Astrocyte (in vitro differentiated cells and primary cell): ENCODE measurements at regions not wholly inside any gene's neighbourhood (a gene's known extent, or its start where the extent isn't known, plus 50 kb on each side); places are given as distances from the start of the nearest gene placed in this dataset.

Experiments
- DNase-seq: peaks from one replicate; pipeline ENCODE4 v3.0.0-alpha.2; 2010; ENCODE audit warnings: low read depth
- FAIRE-seq: peaks from 2 replicates; lab custom pipeline; 2011; peaks lifted over from hg19 to GRCh38; lab: Jason Lieb, UNC
- H2AFZ ChIP-seq: 2 replicates; pipeline ENCODE4 v1.6.0; 2012; ENCODE audit warnings: low read depth, low read length, inconsistent platforms
- H3K27ac ChIP-seq: 2 replicates; pipeline ENCODE4 v1.5.1; 2011; ENCODE audit warnings: low read depth, low read length, inconsistent platforms
- H3K27me3 ChIP-seq: 2 replicates; pipeline ENCODE4 v1.6.0; 2011; ENCODE audit warnings: low read length, inconsistent platforms; ENCODE audit not compliant: insufficient read depth
- H3K36me3 ChIP-seq: 2 replicates; pipeline ENCODE4 v1.5.1; 2011; ENCODE audit warnings: low read length, inconsistent platforms; ENCODE audit not compliant: insufficient read depth
- H3K4me1 ChIP-seq: 2 replicates; pipeline ENCODE4 v1.5.1; 2011; ENCODE audit warnings: low read length, inconsistent platforms; ENCODE audit not compliant: insufficient read depth
- H3K4me2 ChIP-seq: 2 replicates; pipeline ENCODE4 v1.6.0; 2012; ENCODE audit warnings: low read length, inconsistent platforms
- H3K4me3 ChIP-seq: 2 replicates; pipeline ENCODE4 v1.5.1; 2011; ENCODE audit warnings: low read depth, mild to moderate bottlenecking, low read length, inconsistent platforms; ENCODE audit not compliant: insufficient read depth
- H3K79me2 ChIP-seq: 2 replicates; pipeline ENCODE4 v1.6.0; 2012; ENCODE audit warnings: mild to moderate bottlenecking, low read length, inconsistent platforms; ENCODE audit not compliant: insufficient read depth
- H3K9ac ChIP-seq: 2 replicates; pipeline ENCODE4 v1.6.0; 2012; ENCODE audit warnings: mild to moderate bottlenecking, low read length, inconsistent platforms
- H3K9me3 ChIP-seq: 2 replicates; pipeline ENCODE4 v1.5.1; 2012; ENCODE audit warnings: low read depth, mild to moderate bottlenecking, low read length, inconsistent platforms; ENCODE audit not compliant: insufficient read depth
- H4K20me1 ChIP-seq: 2 replicates; pipeline ENCODE4 v1.6.0; 2012; ENCODE audit warnings: low read length, inconsistent platforms; ENCODE audit not compliant: insufficient read depth
- H3K27ac Mint-ChIP-seq: one replicate; pipeline ENCODE4 v1.8.0; 2021; ENCODE audit warnings: mild to moderate bottlenecking, mixed read lengths; ENCODE audit not compliant: unreplicated experiment
- H3K27me3 Mint-ChIP-seq: one replicate; pipeline ENCODE4 v1.8.0; 2021; ENCODE audit warnings: low read depth, mixed read lengths; ENCODE audit not compliant: unreplicated experiment
- H3K36me3 Mint-ChIP-seq: one replicate; pipeline ENCODE4 v1.8.0; 2021; ENCODE audit warnings: low read depth, mixed read lengths; ENCODE audit not compliant: unreplicated experiment
- H3K4me1 Mint-ChIP-seq: one replicate; pipeline ENCODE4 v1.8.0; 2021; ENCODE audit warnings: low read depth, mixed read lengths; ENCODE audit not compliant: unreplicated experiment
- H3K4me3 Mint-ChIP-seq: one replicate; pipeline ENCODE4 v1.8.0; 2021; ENCODE audit warnings: mild to moderate bottlenecking, moderate library complexity, mixed read lengths; ENCODE audit not compliant: unreplicated experiment
- H3K9me3 Mint-ChIP-seq: one replicate; pipeline ENCODE4 v1.8.0; 2021; ENCODE audit warnings: mild to moderate bottlenecking, mixed read lengths; ENCODE audit not compliant: unreplicated experiment
- EZH2 ChIP-seq: IDR thresholded peaks from 2 replicates; pipeline ENCODE4 v1.6.1; 2012; ENCODE audit warnings: mild to moderate bottlenecking, low read length, inconsistent platforms; ENCODE audit not compliant: insufficient read depth
- TF ChIP-seq, protein P1 (sequence below): IDR thresholded peaks from 2 replicates; pipeline ENCODE4 v1.5.1; 2011; ENCODE audit warnings: low read depth, mild to moderate bottlenecking, inconsistent platforms, low read length, moderate library complexity; ENCODE audit not compliant: insufficient read depth

DNA sequence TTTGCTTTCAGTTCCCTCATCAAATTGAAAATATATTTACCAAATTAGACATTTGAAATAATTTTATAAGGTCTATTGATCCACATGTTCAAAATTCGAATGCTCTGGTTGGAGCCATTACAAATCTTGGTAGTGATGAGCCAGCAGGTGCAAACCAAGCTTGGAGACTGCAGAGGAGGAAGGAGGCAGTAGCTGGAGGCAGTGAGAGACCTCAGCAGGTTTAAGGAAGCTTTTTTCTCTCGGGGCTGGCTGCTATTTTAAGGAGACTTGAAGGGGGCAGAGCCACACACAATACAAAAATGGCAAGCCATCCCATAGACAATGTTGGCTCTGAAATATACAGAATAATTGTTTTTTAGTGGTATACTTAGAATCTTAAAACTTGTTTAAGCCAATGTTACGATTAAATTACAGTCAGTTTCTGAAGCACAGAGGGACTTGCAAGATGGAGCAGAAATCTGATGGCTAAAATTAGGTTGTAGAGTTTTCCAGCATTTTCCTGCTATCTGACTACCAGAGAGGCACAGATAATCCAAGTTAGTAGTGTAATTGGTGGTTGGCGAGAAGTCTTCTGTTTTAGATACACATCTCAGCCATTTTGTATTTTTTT lies 185.8 kb downstream of the SNX10 start:
- H3K4me3 Mint-ChIP-seq, result no peak overlapping the region
- H3K27ac Mint-ChIP-seq, result no peak overlapping the region
- DNase-seq, result no peak

DNA sequence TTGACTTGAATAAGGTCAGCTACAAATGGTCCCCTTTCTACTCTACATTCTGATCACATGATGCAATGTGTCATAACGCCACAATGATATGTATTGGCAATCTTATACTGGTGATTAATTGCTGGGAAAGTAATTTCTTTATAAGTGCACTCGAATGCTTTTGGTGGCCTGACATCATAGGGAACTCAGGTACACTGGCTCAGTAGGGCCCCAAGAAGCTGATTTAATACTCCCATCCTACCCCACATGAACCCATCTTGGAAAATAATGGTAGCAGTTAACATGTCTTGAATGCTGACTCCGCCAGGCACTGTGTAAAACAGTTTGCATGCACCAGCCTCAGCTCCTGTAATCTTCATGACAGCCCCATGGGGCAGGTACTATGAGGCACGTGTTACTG lies 186.9 kb downstream of the SNX10 start:
- Histone ChIP-seq H3K36me3 (no peaks in the 10 kb centered on the region), H3K4me3 (no peak overlapping the region), H3K9me3 (peaks cover 5% of the 10 kb centered on the region), H3K27me3 (no peaks in the 10 kb centered on the region), H2AFZ (no peak overlapping the region), H3K9ac (no peak overlapping the region), H4K20me1 (no peaks in the 10 kb centered on the region), H3K27ac (no peak overlapping the region), H3K79me2 (no peaks in the 10 kb centered on the region), H3K4me1 (no peaks in the 10 kb centered on the region), H3K4me2 (no peak overlapping the region)
- Mint-ChIP-seq H3K36me3 (no peaks in the 10 kb centered on the region), H3K4me3 (no peak overlapping the region), H3K27ac (no peak overlapping the region), H3K27me3 (peaks cover 12% of the 10 kb centered on the region), H3K4me1 (no peaks in the 10 kb centered on the region), H3K9me3 (peaks cover 6% of the 10 kb centered on the region)
- TF ChIP-seq EZH2, result no peak
- TF ChIP-seq, protein P1, sequence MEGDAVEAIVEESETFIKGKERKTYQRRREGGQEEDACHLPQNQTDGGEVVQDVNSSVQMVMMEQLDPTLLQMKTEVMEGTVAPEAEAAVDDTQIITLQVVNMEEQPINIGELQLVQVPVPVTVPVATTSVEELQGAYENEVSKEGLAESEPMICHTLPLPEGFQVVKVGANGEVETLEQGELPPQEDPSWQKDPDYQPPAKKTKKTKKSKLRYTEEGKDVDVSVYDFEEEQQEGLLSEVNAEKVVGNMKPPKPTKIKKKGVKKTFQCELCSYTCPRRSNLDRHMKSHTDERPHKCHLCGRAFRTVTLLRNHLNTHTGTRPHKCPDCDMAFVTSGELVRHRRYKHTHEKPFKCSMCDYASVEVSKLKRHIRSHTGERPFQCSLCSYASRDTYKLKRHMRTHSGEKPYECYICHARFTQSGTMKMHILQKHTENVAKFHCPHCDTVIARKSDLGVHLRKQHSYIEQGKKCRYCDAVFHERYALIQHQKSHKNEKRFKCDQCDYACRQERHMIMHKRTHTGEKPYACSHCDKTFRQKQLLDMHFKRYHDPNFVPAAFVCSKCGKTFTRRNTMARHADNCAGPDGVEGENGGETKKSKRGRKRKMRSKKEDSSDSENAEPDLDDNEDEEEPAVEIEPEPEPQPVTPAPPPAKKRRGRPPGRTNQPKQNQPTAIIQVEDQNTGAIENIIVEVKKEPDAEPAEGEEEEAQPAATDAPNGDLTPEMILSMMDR, result no peak
- no peak for FAIRE-seq
- no peak for DNase-seq

More for the DNA sequence above, 185.8 kb downstream of the SNX10 start:
- no peak for TF ChIP-seq EZH2
- TF ChIP-seq, protein P1, result no peak
- H3K9me3 ChIP-seq, result no peaks in the 10 kb centered on the region
- FAIRE-seq, result no peak
- no peak overlapping the region for H3K27ac ChIP-seq
- H3K4me3 ChIP-seq, result no peak overlapping the region
- H3K27me3 Mint-ChIP-seq, result peaks cover 12% of the 10 kb centered on the region
- H2AFZ ChIP-seq, result no peak overlapping the region
- H4K20me1 ChIP-seq, result no peaks in the 10 kb centered on the region
- H3K79me2 ChIP-seq, result no peaks in the 10 kb centered on the region
- H3K4me1 ChIP-seq, result no peaks in the 10 kb centered on the region
- no peaks in the 10 kb centered on the region for H3K27me3 ChIP-seq
- H3K4me2 ChIP-seq, result no peak overlapping the region
- H3K4me1 Mint-ChIP-seq, result no peaks in the 10 kb centered on the region
- H3K36me3 ChIP-seq, result no peaks in the 10 kb centered on the region
- H3K9ac ChIP-seq, result no peak overlapping the region
- H3K9me3 Mint-ChIP-seq, result no peaks in the 10 kb centered on the region
- H3K36me3 Mint-ChIP-seq, result no peaks in the 10 kb centered on the region

DNA sequence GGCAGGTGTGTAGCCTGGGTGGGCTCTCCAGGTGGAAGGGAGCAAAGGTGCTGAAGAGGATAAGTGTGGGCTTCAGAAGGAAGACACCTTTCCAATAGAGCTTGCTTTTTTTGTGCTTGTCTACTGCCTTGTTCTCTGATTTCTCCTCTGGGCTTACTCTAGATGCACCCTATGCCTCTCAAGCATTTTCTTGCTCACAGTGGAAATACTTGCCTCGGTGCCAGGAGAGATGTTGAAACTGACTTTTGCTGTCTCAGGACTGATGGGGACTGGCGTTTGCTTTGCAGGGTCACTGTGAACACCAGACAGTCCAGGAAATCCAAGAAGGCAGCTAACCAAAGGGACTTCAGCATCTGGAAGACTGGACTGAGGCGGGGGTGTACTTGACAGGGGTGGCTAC lies 187.9 kb downstream of the SNX10 start:
- no peaks in the 10 kb centered on the region for H3K36me3 Mint-ChIP-seq
- peaks cover 5% of the 10 kb centered on the region for H3K9me3 ChIP-seq
- H3K27me3 Mint-ChIP-seq, result peaks cover 12% of the 10 kb centered on the region
- H3K4me2 ChIP-seq, result no peak overlapping the region
- H3K4me3 Mint-ChIP-seq, result no peak overlapping the region
- TF ChIP-seq, protein P1, result no peak
- no peak for TF ChIP-seq EZH2
- no peak overlapping the region for H3K4me3 ChIP-seq
- H3K9ac ChIP-seq, result no peak overlapping the region
- no peaks in the 10 kb centered on the region for H3K79me2 ChIP-seq
- peaks cover 11% of the 10 kb centered on the region for H3K9me3 Mint-ChIP-seq
- no peaks in the 10 kb centered on the region for H3K4me1 ChIP-seq
- DNase-seq, result no peak
- H3K27ac ChIP-seq, result no peak overlapping the region
- no peak for FAIRE-seq
- H3K36me3 ChIP-seq, result no peaks in the 10 kb centered on the region
- no peaks in the 10 kb centered on the region for H4K20me1 ChIP-seq
- no peaks in the 10 kb centered on the region for H3K4me1 Mint-ChIP-seq
- no peak overlapping the region for H3K27ac Mint-ChIP-seq
- no peaks in the 10 kb centered on the region for H3K27me3 ChIP-seq
- no peak overlapping the region for H2AFZ ChIP-seq
